ENCODE measurements at regions not wholly inside any gene's neighbourhood (a gene's known extent, or its start where the extent isn't known, plus 50 kb on each side); places are given as distances from the start of the nearest gene placed in this dataset.

- DNase-seq (ENCODE audit: low read depth), result no peak
Observed at GRCh38 chr5:71948206-71948605, 159.1 kb upstream of the MAP1B start.

GRCh38 chr5:71949772-71950171 lies 157.5 kb upstream of the MAP1B start:
- no peak for DNase-seq (ENCODE audit: low read depth)

DNA sequence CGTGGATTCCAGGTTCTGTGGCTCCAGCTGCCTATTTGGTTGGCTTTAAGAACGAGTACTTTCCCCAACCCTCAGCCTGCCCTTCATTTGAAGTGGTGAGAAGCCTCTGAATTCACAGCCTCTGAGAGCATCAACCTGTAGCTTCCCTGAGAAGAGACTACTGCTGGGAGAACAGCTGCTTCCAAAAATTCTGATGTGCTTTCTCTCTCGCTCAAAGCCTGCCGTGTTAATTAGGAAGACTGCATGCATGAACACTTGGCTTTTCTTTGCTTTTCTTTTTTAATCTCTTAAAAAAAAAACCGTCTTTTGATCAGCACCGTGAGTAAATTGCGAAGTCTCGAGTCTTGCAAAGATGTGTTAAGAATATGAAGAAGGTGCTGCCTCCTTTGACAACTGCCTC lies 153.4 kb upstream of the MAP1B start:
- DNase-seq (ENCODE audit: low read depth), result no peak

DNA sequence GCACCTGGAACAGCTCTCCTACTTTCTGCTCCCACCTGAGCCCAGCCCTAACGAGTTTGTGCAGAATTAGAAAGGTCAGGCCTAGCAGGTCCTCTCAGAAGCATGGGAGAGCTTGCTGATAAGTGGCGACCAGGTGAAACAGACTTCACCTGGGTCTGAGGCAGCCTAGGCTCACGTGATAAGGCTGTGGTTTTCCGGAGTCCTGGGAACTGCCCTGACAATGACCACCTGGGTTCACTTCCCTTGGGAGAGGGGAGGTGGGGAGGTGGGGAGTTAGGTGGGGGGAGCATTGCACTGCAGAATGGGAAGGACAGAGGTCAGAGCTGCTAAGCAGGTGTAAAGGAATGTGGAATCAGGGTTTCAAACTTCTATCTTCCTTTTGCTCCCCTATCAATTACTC lies 152.9 kb upstream of the MAP1B start:
- DNase-seq (ENCODE audit: low read depth), result no peak

GRCh38 chr5:71955723-71956122 lies 151.6 kb upstream of the MAP1B start:
- no peak for DNase-seq (ENCODE audit: low read depth)

- DNase-seq (ENCODE audit: low read depth), result no peak
Observed at GRCh38 chr5:71957292-71957898, 149.9 kb upstream of the MAP1B start.

DNA sequence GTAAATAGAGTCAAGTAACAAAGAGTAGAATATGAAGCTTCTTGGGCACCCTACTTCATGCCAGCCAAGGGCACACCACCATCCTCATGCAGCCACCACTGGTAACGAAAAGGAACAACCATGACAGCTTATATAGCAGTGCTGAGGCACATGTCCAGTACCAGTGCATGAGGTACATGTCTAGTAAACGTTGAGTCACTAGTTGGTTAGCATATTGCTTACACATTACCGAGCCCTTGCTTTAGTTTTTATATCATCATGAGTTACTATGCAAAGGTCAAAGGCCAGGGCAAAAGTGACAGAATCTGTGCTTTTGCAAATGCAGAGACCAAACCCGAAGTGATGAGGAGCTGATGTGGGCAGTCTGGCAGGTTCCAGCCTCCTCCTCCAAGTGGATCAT lies 147.1 kb upstream of the MAP1B start:
- no peak for DNase-seq (ENCODE audit: low read depth)

- DNase-seq (ENCODE audit: low read depth), result no peak
Observed at GRCh38 chr5:71961786-71962185, 145.5 kb upstream of the MAP1B start.

DNA sequence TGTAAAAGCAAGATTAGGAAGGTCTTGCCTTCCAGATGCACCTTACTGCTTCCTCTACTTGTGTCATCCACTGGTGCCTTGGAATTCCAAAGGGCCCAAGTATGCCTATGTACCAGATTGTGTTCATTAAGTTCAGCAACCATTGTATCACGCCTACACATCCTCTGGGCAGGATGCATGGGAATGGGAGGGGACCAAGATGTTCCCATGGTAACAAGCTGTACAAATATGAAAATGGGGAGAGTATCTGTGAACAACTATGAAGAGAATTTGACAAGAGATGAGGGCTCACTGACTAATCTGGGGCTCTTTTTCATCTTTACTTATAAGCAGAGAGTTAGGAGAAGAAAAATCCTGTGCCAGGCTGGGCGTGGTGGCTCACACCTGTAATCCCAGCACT lies 137.8 kb upstream of the MAP1B start:
- no peak for DNase-seq (ENCODE audit: low read depth)

GRCh38 chr5:71971862-71972261 lies 135.4 kb upstream of the MAP1B start:
- no peak for DNase-seq (ENCODE audit: low read depth)

- no peak for DNase-seq (ENCODE audit: low read depth)
Observed at GRCh38 chr5:71972777-71973473, 134.3 kb upstream of the MAP1B start.

GRCh38 chr5:71973563-71973962 lies 133.7 kb upstream of the MAP1B start:
- no peak for DNase-seq (ENCODE audit: low read depth)

- no peak for DNase-seq (ENCODE audit: low read depth)
Observed at GRCh38 chr5:71974165-71974564, 133.1 kb upstream of the MAP1B start.

GRCh38 chr5:71974622-71975021 lies 132.7 kb upstream of the MAP1B start:
- DNase-seq (ENCODE audit: low read depth), result no peak

GRCh38 chr5:71976449-71976848 lies 130.8 kb upstream of the MAP1B start:
- DNase-seq (ENCODE audit: low read depth), result no peak

GRCh38 chr5:71977311-71977710 lies 130.0 kb upstream of the MAP1B start:
- no peak for DNase-seq (ENCODE audit: low read depth)

DNA sequence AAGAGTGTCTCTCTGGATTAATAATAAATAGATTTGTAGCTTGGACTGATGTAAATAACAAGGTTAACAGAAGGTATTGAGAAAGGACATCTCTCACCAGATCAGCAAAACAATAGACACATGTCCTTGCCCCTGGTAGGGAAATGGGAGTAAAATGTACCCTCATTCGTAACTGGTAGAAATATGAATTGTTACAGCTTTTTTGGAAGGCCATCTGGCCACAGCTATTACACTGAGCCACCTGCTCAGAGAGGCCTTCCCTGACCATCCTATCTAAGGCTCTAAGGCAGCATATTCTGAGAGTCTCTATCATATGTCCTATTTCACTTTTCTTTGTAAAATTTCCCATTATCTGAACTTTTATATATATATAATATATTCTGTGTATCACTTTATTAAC lies 129.1 kb upstream of the MAP1B start:
- DNase-seq (ENCODE audit: low read depth), result no peak

GRCh38 chr5:71982717-71983395 lies 124.4 kb upstream of the MAP1B start:
- no peak for DNase-seq (ENCODE audit: low read depth)

DNA sequence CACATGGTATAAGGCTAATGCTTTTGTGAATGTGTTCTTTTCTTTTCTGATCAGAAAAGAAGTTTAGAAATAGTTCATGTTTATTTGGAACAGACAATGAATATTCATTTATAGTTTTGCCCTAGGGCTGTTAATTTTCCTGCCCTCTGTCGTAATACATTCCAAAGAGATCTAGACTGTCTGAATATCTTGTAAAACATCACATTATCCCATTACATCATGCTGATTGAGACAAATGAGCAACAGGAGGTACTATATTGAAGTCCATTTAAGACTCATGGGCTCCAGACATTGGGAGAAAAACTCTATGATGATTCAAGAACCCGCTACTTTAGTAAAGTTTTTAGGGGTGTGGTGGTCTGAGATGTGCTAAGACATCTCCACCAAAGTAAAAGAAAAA lies 121.2 kb upstream of the MAP1B start:
- DNase-seq (ENCODE audit: low read depth), result no peak

DNA sequence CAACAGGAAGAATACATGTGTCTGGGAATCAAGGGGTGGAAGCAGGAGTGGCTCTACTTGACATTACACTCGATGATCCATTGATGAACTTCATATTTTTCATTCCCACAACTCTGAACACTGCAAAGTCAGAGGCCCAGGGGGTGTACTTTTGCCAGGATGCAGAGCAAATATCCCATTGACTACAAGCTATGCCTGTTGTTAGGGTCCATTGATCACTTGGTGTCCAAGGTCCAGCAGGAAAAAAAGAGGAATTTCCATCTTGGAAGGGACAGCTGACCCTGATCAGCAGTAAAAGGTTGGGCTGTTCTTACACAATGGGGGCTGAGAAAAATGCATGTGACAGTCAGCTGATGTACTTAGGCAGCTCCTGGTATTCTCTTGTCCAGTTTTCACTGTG lies 118.5 kb upstream of the MAP1B start:
- no peak for DNase-seq (ENCODE audit: low read depth)

DNA sequence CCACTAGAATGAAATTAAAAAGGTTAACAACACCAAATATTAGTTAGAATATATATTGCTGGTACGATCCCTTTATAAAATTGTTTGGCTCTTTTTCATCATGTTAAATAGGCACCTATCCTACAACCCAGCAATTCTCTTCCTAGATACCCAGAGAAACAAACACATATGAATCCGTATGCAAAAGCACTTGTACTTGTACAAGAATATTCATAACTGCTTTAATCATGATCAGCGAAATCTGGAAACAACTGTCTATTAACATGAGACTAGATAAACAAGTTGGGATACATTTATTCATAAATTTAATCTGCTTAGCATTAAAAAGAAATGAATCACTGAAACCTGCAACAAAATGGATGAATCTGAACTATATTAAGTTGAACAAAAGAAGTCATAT lies 113.7 kb upstream of the MAP1B start:
- DNase-seq (ENCODE audit: low read depth), result no peak

GRCh38 chr5:71996789-71997188 lies 110.5 kb upstream of the MAP1B start:
- no peak for DNase-seq (ENCODE audit: low read depth)

DNA sequence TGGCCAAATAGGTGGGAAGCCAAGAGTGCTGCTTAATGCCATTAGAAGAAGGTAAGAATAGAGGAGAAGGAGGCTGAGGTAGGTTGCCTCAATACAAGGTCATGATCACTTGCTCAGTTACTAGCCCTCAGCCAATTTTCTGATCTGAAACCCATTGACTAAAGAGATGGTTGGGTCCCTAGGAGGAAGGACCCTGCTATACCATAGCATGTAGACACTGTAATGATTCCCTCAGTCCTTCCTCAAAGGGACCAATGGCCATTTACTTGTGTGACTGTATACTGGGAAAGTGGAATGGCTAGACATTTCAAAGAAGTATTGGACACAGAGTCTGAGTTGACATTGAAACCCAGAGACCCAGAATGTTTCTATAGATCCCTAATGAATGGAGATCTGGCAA lies 108.5 kb upstream of the MAP1B start:
- DNase-seq (ENCODE audit: low read depth), result no peak

GRCh38 chr5:72000707-72001106 lies 106.6 kb upstream of the MAP1B start:
- no peak for DNase-seq (ENCODE audit: low read depth)

Data from activated T-cell treated with anti-CD3 and anti-CD28 coated beads for 48 hours (primary cell).